ENCODE measurements at regions not wholly inside any gene's neighbourhood (a gene's known extent, or its start where the extent isn't known, plus 50 kb on each side); places are given as distances from the start of the nearest gene placed in this dataset.

DNA sequence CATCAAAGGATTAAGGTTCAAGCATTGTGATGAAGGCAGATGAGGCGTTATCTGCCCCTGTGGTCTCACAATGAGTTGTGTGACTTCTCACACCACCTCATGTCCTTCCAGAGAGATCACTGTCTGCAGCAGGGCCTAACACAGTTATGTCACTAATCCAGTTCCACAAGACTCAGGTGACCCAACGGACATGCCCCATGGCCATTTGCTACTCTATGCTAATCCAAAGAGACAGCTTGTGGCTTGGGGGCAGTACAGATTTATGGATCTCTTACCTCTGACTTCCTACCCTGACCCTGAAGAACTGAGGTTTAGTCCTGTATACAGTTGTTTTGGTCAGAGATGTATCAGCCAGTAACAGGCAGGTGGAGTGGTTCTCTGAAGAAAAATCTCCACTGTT lies 147.1 kb downstream of the GLUL start:
- CTCF ChIA-PET = no interaction called here
- Histone ChIP-seq H3K4me3 (replicated peaks in 1 of 2; ENCODE audit: low read depth in 1 of 2, low read length in 2 of 2) (no peak overlapping the region), H3K9me2 (ENCODE audit: insufficient read depth) (no peaks in the 10 kb centered on the region), H4K20me1 (ENCODE audit: insufficient read depth) (no peaks in the 10 kb centered on the region), H3K36me3 (ENCODE audit: control insufficient read depth in 1 of 2, insufficient read depth in 2 of 2, low read length in 2 of 2) (no peaks in the 10 kb centered on the region), H3K79me2 (ENCODE audit: insufficient read depth, low read length) (no peaks in the 10 kb centered on the region), H3K9ac (ENCODE audit: low read length) (no peak overlapping the region), H3K27ac (ENCODE audit: low read depth, low read length) (no peak overlapping the region), H3K9me3 (ENCODE audit: control insufficient read depth in 1 of 2, insufficient read depth in 1 of 2, low read depth in 1 of 2, low read length in 2 of 2) (no peaks in the 10 kb centered on the region), H3K4me1 (ENCODE audit: control insufficient read depth in 1 of 2, insufficient read depth in 2 of 2, low read length in 2 of 2) (no peaks in the 10 kb centered on the region), H3K4me2 (ENCODE audit: low read length) (no peak overlapping the region), H2AFZ (ENCODE audit: low read depth, low read length, poor library complexity, severe bottlenecking) (no peak overlapping the region), H3K27me3 (ENCODE audit: insufficient read depth, low read length) (no peaks in the 10 kb centered on the region)
- intact Hi-C loops (cut with micrococcal nuclease) = no loop called here
- RAD21 ChIA-PET (ENCODE audit: low non-redundant PET in 1 of 2, low total read pairs in 2 of 2, uncharacterized antibody in 2 of 2, unreplicated experiment in 2 of 2) = no interaction called here
- TF ChIP-seq SP1 (IDR thresholded peaks at IDR 0.05; ENCODE audit: low read depth) = no peak
- no peak for TF ChIP-seq FOSL1 (IDR thresholded peaks at IDR 0.05; ENCODE audit: low read depth)
- TF ChIP-seq, protein P1, sequence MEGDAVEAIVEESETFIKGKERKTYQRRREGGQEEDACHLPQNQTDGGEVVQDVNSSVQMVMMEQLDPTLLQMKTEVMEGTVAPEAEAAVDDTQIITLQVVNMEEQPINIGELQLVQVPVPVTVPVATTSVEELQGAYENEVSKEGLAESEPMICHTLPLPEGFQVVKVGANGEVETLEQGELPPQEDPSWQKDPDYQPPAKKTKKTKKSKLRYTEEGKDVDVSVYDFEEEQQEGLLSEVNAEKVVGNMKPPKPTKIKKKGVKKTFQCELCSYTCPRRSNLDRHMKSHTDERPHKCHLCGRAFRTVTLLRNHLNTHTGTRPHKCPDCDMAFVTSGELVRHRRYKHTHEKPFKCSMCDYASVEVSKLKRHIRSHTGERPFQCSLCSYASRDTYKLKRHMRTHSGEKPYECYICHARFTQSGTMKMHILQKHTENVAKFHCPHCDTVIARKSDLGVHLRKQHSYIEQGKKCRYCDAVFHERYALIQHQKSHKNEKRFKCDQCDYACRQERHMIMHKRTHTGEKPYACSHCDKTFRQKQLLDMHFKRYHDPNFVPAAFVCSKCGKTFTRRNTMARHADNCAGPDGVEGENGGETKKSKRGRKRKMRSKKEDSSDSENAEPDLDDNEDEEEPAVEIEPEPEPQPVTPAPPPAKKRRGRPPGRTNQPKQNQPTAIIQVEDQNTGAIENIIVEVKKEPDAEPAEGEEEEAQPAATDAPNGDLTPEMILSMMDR (IDR thresholded peaks at IDR 0.05 in 2 of 3, conservative IDR thresholded peaks at IDR 0.05 in 1 of 3; ENCODE audit: borderline replicate concordance in 1 of 3, insufficient read depth in 1 of 3, low read depth in 2 of 3, low read length in 2 of 3) = no peak
- no peak for TF ChIP-seq EZH2phosphoT487 (IDR thresholded peaks at IDR 0.05; ENCODE audit: borderline replicate concordance)
- TF ChIP-seq SRF (IDR thresholded peaks at IDR 0.05; ENCODE audit: low read depth) = no peak
- TF ChIP-seq SIN3A (IDR thresholded peaks at IDR 0.05; ENCODE audit: low read depth) = no peak
- TF ChIP-seq, protein P2, sequence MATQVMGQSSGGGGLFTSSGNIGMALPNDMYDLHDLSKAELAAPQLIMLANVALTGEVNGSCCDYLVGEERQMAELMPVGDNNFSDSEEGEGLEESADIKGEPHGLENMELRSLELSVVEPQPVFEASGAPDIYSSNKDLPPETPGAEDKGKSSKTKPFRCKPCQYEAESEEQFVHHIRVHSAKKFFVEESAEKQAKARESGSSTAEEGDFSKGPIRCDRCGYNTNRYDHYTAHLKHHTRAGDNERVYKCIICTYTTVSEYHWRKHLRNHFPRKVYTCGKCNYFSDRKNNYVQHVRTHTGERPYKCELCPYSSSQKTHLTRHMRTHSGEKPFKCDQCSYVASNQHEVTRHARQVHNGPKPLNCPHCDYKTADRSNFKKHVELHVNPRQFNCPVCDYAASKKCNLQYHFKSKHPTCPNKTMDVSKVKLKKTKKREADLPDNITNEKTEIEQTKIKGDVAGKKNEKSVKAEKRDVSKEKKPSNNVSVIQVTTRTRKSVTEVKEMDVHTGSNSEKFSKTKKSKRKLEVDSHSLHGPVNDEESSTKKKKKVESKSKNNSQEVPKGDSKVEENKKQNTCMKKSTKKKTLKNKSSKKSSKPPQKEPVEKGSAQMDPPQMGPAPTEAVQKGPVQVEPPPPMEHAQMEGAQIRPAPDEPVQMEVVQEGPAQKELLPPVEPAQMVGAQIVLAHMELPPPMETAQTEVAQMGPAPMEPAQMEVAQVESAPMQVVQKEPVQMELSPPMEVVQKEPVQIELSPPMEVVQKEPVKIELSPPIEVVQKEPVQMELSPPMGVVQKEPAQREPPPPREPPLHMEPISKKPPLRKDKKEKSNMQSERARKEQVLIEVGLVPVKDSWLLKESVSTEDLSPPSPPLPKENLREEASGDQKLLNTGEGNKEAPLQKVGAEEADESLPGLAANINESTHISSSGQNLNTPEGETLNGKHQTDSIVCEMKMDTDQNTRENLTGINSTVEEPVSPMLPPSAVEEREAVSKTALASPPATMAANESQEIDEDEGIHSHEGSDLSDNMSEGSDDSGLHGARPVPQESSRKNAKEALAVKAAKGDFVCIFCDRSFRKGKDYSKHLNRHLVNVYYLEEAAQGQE (IDR thresholded peaks at IDR 0.05; ENCODE audit: low read depth) = no peak
- no peak for TF ChIP-seq POLR2A (IDR thresholded peaks at IDR 0.05; ENCODE audit: borderline replicate concordance, extremely low read depth, insufficient read depth, insufficient read length)
- TF ChIP-seq, protein P3, sequence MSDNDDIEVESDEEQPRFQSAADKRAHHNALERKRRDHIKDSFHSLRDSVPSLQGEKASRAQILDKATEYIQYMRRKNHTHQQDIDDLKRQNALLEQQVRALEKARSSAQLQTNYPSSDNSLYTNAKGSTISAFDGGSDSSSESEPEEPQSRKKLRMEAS (IDR thresholded peaks at IDR 0.05) = no peak
- TF ChIP-seq, protein P4, sequence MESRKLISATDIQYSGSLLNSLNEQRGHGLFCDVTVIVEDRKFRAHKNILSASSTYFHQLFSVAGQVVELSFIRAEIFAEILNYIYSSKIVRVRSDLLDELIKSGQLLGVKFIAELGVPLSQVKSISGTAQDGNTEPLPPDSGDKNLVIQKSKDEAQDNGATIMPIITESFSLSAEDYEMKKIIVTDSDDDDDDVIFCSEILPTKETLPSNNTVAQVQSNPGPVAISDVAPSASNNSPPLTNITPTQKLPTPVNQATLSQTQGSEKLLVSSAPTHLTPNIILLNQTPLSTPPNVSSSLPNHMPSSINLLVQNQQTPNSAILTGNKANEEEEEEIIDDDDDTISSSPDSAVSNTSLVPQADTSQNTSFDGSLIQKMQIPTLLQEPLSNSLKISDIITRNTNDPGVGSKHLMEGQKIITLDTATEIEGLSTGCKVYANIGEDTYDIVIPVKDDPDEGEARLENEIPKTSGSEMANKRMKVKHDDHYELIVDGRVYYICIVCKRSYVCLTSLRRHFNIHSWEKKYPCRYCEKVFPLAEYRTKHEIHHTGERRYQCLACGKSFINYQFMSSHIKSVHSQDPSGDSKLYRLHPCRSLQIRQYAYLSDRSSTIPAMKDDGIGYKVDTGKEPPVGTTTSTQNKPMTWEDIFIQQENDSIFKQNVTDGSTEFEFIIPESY (IDR thresholded peaks at IDR 0.05; ENCODE audit: extremely low read depth, insufficient replicate concordance, low read length) = no peak
- no peak for TF ChIP-seq RAD21 (IDR thresholded peaks at IDR 0.05; ENCODE audit: low read depth)
- TF ChIP-seq TCF7L2 (IDR thresholded peaks at IDR 0.05; ENCODE audit: borderline replicate concordance, extremely low read depth, insufficient read depth, insufficient read length) = no peak
- TF ChIP-seq YY1 (IDR thresholded peaks at IDR 0.05; ENCODE audit: extremely low read depth, insufficient replicate concordance, low read depth, low read length) = no peak
- TF ChIP-seq POLR2AphosphoS5 (IDR thresholded peaks at IDR 0.05; ENCODE audit: low read depth, low read length) = no peak
- no peak for TF ChIP-seq ELF1 (IDR thresholded peaks at IDR 0.05; ENCODE audit: borderline replicate concordance, low read depth)
- TF ChIP-seq CEBPB (IDR thresholded peaks at IDR 0.05; ENCODE audit: low read depth) = no peak
- BruUV-seq (replicated peaks) = no TSS peak
- POLR2A ChIA-PET = no interaction called here
- DNase-seq (ENCODE audit: low read depth, low spot score) = no peak
- ATAC-seq = no peak

Measured in HCT116 (cell line).